ENCODE measurements at regions not wholly inside any gene's neighbourhood (a gene's known extent, or its start where the extent isn't known, plus 50 kb on each side); places are given as distances from the start of the nearest gene placed in this dataset.
"Not testable (repeated sequence)": the region's sequence is repeated elsewhere in the genome, so short reads cannot be mapped to it uniquely, and the experiment has no call there.

DNA sequence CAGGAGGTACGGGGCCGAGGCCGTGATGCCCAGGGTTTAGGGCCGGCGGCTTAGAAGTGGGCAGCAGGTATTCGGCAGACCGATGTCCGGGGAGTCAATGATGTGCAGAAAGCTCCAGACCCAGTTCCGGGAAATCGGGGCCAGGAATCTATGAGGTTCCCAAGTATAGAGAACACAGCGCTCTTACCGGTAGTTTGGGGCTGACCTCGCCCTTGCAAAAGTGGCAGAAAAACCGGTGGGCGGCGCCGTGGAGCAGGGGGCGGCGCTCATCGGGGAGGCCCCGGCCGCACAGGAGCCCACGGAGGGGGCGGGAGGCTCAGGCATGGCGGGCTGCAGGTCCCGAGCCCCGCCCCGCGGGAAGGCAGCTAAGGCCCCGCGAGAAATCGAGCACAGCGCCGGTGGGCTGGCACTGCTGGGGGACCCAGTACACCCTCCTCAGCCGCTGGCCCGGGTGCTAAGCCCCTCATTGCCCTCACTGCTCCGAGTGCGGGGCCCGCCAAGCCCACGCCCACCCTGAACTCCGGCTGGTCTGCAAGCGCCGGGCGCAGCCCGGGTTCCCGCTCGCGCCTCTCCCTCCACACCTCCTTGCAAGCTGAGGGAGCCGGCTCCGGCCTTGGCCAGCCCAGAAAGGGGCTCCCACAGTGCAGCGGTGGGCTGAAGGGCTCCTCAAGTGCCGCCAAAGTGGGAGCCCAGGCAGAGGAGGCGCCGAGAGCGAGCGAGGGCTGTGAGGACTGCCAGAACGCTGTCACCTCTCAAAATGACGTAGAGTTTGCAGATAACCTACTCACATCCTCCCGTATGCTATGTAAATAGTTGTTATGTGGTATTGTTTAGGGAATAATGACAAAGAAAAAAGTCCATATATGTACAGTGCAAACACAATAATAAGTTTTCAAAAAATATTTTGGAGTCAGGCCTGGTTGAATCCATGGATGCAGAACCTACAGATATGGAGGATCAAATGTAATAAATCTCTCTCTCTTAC is 80.6 kb upstream of the NBPF20 start:
- not testable (repeated sequence) for H3K79me2 ChIP-seq (ENCODE audit: control insufficient read depth, insufficient read depth, low read length); H3K4me2 ChIP-seq (ENCODE audit: extremely low read depth, insufficient read depth, low read length); DNase-seq (ENCODE audit: low read depth in 2 of 2); H2AFZ ChIP-seq (ENCODE audit: low read length); H3K9me3 ChIP-seq (ENCODE audit: control insufficient read depth, insufficient read depth, low read depth, low read length); H3K27me3 ChIP-seq (ENCODE audit: control insufficient read depth, insufficient read depth, low read length); H3K9ac ChIP-seq (ENCODE audit: insufficient read depth, low read length); H3K27ac ChIP-seq (ENCODE audit: insufficient read depth, low read length); H3K36me3 ChIP-seq (ENCODE audit: control insufficient read depth, insufficient read depth, low read length); H4K20me1 ChIP-seq (ENCODE audit: control insufficient read depth, extremely low read depth, insufficient read depth, low read length); H3K4me3 ChIP-seq (replicated peaks in 1 of 4; ENCODE audit: control extremely low read depth in 1 of 4, insufficient read depth in 1 of 4, low read depth in 3 of 4, low read length in 4 of 4); H3K4me1 ChIP-seq (ENCODE audit: control insufficient read depth, extremely low read depth, insufficient read depth, low read length)

DNA sequence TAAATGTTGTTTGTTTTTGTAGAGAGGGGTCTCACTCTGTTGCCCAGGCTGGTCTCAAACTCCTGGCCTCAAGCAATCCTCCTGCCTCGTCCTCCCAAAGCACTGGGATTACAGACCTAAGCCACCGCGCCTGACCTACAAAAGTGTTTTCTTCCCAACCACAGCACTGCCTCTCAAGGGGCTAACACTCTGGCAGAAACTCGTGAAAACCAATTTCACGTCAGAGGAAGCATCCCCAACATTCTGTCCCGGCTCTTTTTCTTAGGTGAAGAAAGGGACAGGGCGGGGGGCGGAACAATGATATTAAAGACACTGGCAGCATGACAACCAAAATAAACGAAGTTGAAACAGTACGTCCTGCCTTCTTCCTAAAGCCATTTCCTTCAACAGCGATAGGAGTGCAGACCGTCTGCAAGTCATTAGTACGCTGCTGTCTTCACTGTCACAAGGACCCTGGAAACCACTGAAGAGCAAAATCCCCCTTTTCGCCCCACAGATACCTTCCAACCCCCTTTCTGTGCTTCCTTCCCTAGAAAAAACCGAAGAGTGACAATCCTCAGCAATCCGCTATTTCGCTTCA is 79.5 kb upstream of the NBPF20 start:
- not testable (repeated sequence) for H3K36me3 ChIP-seq (ENCODE audit: control insufficient read depth, insufficient read depth, low read length); H4K20me1 ChIP-seq (ENCODE audit: control insufficient read depth, extremely low read depth, insufficient read depth, low read length); DNase-seq (ENCODE audit: low read depth in 2 of 2); H3K4me2 ChIP-seq (ENCODE audit: extremely low read depth, insufficient read depth, low read length); H3K4me1 ChIP-seq (ENCODE audit: control insufficient read depth, extremely low read depth, insufficient read depth, low read length); H3K79me2 ChIP-seq (ENCODE audit: control insufficient read depth, insufficient read depth, low read length); H3K9ac ChIP-seq (ENCODE audit: insufficient read depth, low read length); H3K27me3 ChIP-seq (ENCODE audit: control insufficient read depth, insufficient read depth, low read length); H3K27ac ChIP-seq (ENCODE audit: insufficient read depth, low read length); H3K4me3 ChIP-seq (replicated peaks in 1 of 4; ENCODE audit: control extremely low read depth in 1 of 4, insufficient read depth in 1 of 4, low read depth in 3 of 4, low read length in 4 of 4); H2AFZ ChIP-seq (ENCODE audit: low read length); H3K9me3 ChIP-seq (ENCODE audit: control insufficient read depth, insufficient read depth, low read depth, low read length)

GRCh38 chr1:145504310-145504709 is 78.9 kb upstream of the NBPF20 start:
- H3K36me3 ChIP-seq (ENCODE audit: control insufficient read depth, insufficient read depth, low read length); DNase-seq (ENCODE audit: low read depth in 2 of 2); H3K9me3 ChIP-seq (ENCODE audit: control insufficient read depth, insufficient read depth, low read depth, low read length); H3K79me2 ChIP-seq (ENCODE audit: control insufficient read depth, insufficient read depth, low read length); H2AFZ ChIP-seq (ENCODE audit: low read length); H3K27me3 ChIP-seq (ENCODE audit: control insufficient read depth, insufficient read depth, low read length); H4K20me1 ChIP-seq (ENCODE audit: control insufficient read depth, extremely low read depth, insufficient read depth, low read length); H3K4me3 ChIP-seq (replicated peaks in 1 of 4; ENCODE audit: control extremely low read depth in 1 of 4, insufficient read depth in 1 of 4, low read depth in 3 of 4, low read length in 4 of 4); H3K4me2 ChIP-seq (ENCODE audit: extremely low read depth, insufficient read depth, low read length); H3K4me1 ChIP-seq (ENCODE audit: control insufficient read depth, extremely low read depth, insufficient read depth, low read length); H3K9ac ChIP-seq (ENCODE audit: insufficient read depth, low read length); H3K27ac ChIP-seq (ENCODE audit: insufficient read depth, low read length): not testable (repeated sequence)

GRCh38 chr1:145500251-145500650 is 74.8 kb upstream of the NBPF20 start:
- H3K79me2 ChIP-seq (ENCODE audit: control insufficient read depth, insufficient read depth, low read length); H3K4me1 ChIP-seq (ENCODE audit: control insufficient read depth, extremely low read depth, insufficient read depth, low read length); H3K4me2 ChIP-seq (ENCODE audit: extremely low read depth, insufficient read depth, low read length); H3K4me3 ChIP-seq (replicated peaks in 1 of 4; ENCODE audit: control extremely low read depth in 1 of 4, insufficient read depth in 1 of 4, low read depth in 3 of 4, low read length in 4 of 4); H3K9me3 ChIP-seq (ENCODE audit: control insufficient read depth, insufficient read depth, low read depth, low read length); H2AFZ ChIP-seq (ENCODE audit: low read length); H3K36me3 ChIP-seq (ENCODE audit: control insufficient read depth, insufficient read depth, low read length); DNase-seq (ENCODE audit: low read depth in 2 of 2); H3K9ac ChIP-seq (ENCODE audit: insufficient read depth, low read length); H3K27ac ChIP-seq (ENCODE audit: insufficient read depth, low read length); H4K20me1 ChIP-seq (ENCODE audit: control insufficient read depth, extremely low read depth, insufficient read depth, low read length); H3K27me3 ChIP-seq (ENCODE audit: control insufficient read depth, insufficient read depth, low read length): not testable (repeated sequence)

DNA sequence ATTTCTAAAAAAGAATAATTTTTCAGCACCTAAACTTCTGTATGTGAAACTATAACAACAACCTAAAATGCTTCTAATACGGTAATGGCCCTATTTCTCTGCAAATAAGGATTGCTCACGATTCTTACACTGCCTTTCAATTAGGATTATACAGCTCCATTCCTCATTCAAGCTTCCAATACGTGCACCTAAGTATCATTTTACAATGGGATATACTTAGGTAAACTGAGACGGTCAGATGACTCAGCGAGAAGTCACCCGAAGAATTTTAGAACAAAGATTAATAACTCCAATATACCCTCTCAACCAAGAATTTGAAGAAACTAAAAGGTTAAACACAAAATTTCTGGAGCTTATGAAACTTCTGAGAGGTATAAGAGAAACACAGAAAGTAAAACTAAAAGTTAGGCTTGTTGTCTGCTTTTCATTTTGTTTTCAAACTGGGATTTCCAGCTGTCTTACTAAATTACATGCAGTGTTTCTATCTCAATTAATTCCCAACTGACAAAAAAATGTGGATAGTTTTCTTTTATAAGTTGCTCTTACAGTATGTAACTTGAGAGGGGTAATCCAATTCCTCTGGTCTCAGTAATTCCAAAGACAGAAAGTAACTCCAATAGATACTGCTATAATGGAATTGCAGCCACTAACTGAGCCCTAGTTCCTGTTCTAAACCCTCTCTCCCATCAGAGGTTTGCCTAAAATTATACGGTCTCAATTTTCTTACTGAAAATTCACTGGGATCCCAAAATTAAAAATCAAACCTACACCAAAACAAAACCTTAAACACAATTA is 69.9 kb upstream of the NBPF20 start:
- not testable (repeated sequence) for H3K27ac ChIP-seq (ENCODE audit: insufficient read depth, low read length); H3K36me3 ChIP-seq (ENCODE audit: control insufficient read depth, insufficient read depth, low read length); H4K20me1 ChIP-seq (ENCODE audit: control insufficient read depth, extremely low read depth, insufficient read depth, low read length); H3K4me2 ChIP-seq (ENCODE audit: extremely low read depth, insufficient read depth, low read length); H3K9me3 ChIP-seq (ENCODE audit: control insufficient read depth, insufficient read depth, low read depth, low read length); H2AFZ ChIP-seq (ENCODE audit: low read length); H3K79me2 ChIP-seq (ENCODE audit: control insufficient read depth, insufficient read depth, low read length); H3K9ac ChIP-seq (ENCODE audit: insufficient read depth, low read length); H3K4me3 ChIP-seq (replicated peaks in 1 of 4; ENCODE audit: control extremely low read depth in 1 of 4, insufficient read depth in 1 of 4, low read depth in 3 of 4, low read length in 4 of 4); H3K4me1 ChIP-seq (ENCODE audit: control insufficient read depth, extremely low read depth, insufficient read depth, low read length); DNase-seq (ENCODE audit: low read depth in 2 of 2); H3K27me3 ChIP-seq (ENCODE audit: control insufficient read depth, insufficient read depth, low read length)

GRCh38 chr1:145488193-145488933 is 63.0 kb upstream of the NBPF20 start:
- not testable (repeated sequence) for H4K20me1 ChIP-seq (ENCODE audit: control insufficient read depth, extremely low read depth, insufficient read depth, low read length); H3K4me2 ChIP-seq (ENCODE audit: extremely low read depth, insufficient read depth, low read length); H3K9ac ChIP-seq (ENCODE audit: insufficient read depth, low read length); H3K79me2 ChIP-seq (ENCODE audit: control insufficient read depth, insufficient read depth, low read length); DNase-seq (ENCODE audit: low read depth in 2 of 2); H3K9me3 ChIP-seq (ENCODE audit: control insufficient read depth, insufficient read depth, low read depth, low read length); H3K27me3 ChIP-seq (ENCODE audit: control insufficient read depth, insufficient read depth, low read length); H3K36me3 ChIP-seq (ENCODE audit: control insufficient read depth, insufficient read depth, low read length); H3K4me1 ChIP-seq (ENCODE audit: control insufficient read depth, extremely low read depth, insufficient read depth, low read length); H3K4me3 ChIP-seq (replicated peaks in 1 of 4; ENCODE audit: control extremely low read depth in 1 of 4, insufficient read depth in 1 of 4, low read depth in 3 of 4, low read length in 4 of 4); H2AFZ ChIP-seq (ENCODE audit: low read length); H3K27ac ChIP-seq (ENCODE audit: insufficient read depth, low read length)

Measured in fibroblast of lung (primary cell).